ENCODE measurements at regions not wholly inside any gene's neighbourhood (a gene's known extent, or its start where the extent isn't known, plus 50 kb on each side); places are given as distances from the start of the nearest gene placed in this dataset.

GRCh38 chr21:27467366-27467765 lies 500.5 kb upstream of the ADAMTS5 start:
- Histone ChIP-seq H3K9me3 (no peaks in the 10 kb centered on the region), H3K4me1 (no peaks in the 10 kb centered on the region), H3K27me3 (ENCODE audit: insufficient read depth in 3 of 3, low read length in 2 of 3) (no peaks in the 10 kb centered on the region), H3K4me3 (no peak overlapping the region), H3K27ac (no peak overlapping the region), H3K36me3 (ENCODE audit: insufficient read depth in 1 of 2, low read depth in 1 of 2) (no peaks in the 10 kb centered on the region)
- WGBS, 3 donors: 63 to 80% (median 67%) methylated on average over 2 of the region's 2 CpGs
- ATAC-seq (no peak), DNase-seq (no peak)
- no peak for TF ChIP-seq CTCF (IDR thresholded peaks at IDR 0.05)
- intact Hi-C loops (cut with DNase I): no loop called here

- Histone ChIP-seq H3K27me3 (ENCODE audit: insufficient read depth in 3 of 3, low read length in 2 of 3) (no peaks in the 10 kb centered on the region), H3K27ac (no peak overlapping the region), H3K4me3 (no peak overlapping the region), H3K4me1 (no peaks in the 10 kb centered on the region), H3K9me3 (no peaks in the 10 kb centered on the region), H3K36me3 (ENCODE audit: insufficient read depth in 1 of 2, low read depth in 1 of 2) (no peaks in the 10 kb centered on the region)
- 78 to 83% (median 79%) methylated on average over 3 of the region's 3 CpGs for WGBS, 3 donors
- DNase-seq: no peak
- intact Hi-C loops (cut with DNase I): no loop called here
- TF ChIP-seq CTCF (IDR thresholded peaks at IDR 0.05): no peak
- no peak for ATAC-seq
Observed at GRCh38 chr21:27466140-27466539, 499.3 kb upstream of the ADAMTS5 start.

- Histone ChIP-seq H3K9me3 (no peaks in the 10 kb centered on the region), H3K27ac (no peak overlapping the region), H3K4me3 (no peak overlapping the region), H3K27me3 (ENCODE audit: insufficient read depth in 3 of 3, low read length in 2 of 3) (no peaks in the 10 kb centered on the region), H3K36me3 (ENCODE audit: insufficient read depth in 1 of 2, low read depth in 1 of 2) (no peaks in the 10 kb centered on the region), H3K4me1 (no peaks in the 10 kb centered on the region)
- no peak for TF ChIP-seq CTCF (IDR thresholded peaks at IDR 0.05)
- no peak for DNase-seq
- intact Hi-C loops (cut with DNase I): no loop called here
- ATAC-seq: no peak
- 88 to 98% (median 91%) methylated on average over 1 of the region's 1 CpG for WGBS, 3 donors
Observed at GRCh38 chr21:27464648-27465047, 497.8 kb upstream of the ADAMTS5 start.

- no peaks in the 10 kb centered on the region for H3K9me3 ChIP-seq
- no peak for TF ChIP-seq CTCF (IDR thresholded peaks at IDR 0.05)
- no peak overlapping the region for H3K4me3 ChIP-seq
- no peaks in the 10 kb centered on the region for H3K27me3 ChIP-seq (ENCODE audit: insufficient read depth in 3 of 3, low read length in 2 of 3)
- intact Hi-C loops (cut with DNase I): no loop called here
- no peaks in the 10 kb centered on the region for H3K36me3 ChIP-seq (ENCODE audit: insufficient read depth in 1 of 2, low read depth in 1 of 2)
- H3K27ac ChIP-seq: no peak overlapping the region
- ATAC-seq (no peak), DNase-seq (no peak)
- 72 to 82% (median 80%) methylated on average over 2 of the region's 2 CpGs for WGBS, 3 donors
- H3K4me1 ChIP-seq: no peaks in the 10 kb centered on the region
Observed at GRCh38 chr21:27462726-27463125, 495.8 kb upstream of the ADAMTS5 start.

GRCh38 chr21:27454234-27454633 lies 487.3 kb upstream of the ADAMTS5 start:
- intact Hi-C loops (cut with DNase I): no loop called here
- H3K36me3 ChIP-seq (ENCODE audit: insufficient read depth in 1 of 2, low read depth in 1 of 2): no peaks in the 10 kb centered on the region
- H3K27me3 ChIP-seq (ENCODE audit: insufficient read depth in 3 of 3, low read length in 2 of 3): no peaks in the 10 kb centered on the region
- DNase-seq (no peak), ATAC-seq (no peak)
- WGBS, 3 donors: 95 to 96% (median 95%) methylated on average over 2 of the region's 2 CpGs
- no peaks in the 10 kb centered on the region for H3K4me1 ChIP-seq
- no peak overlapping the region for H3K27ac ChIP-seq
- H3K9me3 ChIP-seq: no peaks in the 10 kb centered on the region
- H3K4me3 ChIP-seq: no peak overlapping the region
- no peak for TF ChIP-seq CTCF (IDR thresholded peaks at IDR 0.05)

Measured in psoas muscle (tissue), 7 donors.